ENCODE measurements at regions not wholly inside any gene's neighbourhood (a gene's known extent, or its start where the extent isn't known, plus 50 kb on each side); places are given as distances from the start of the nearest gene placed in this dataset.

- TF ChIP-seq CTCF (IDR thresholded peaks at IDR 0.05; ENCODE audit: insufficient read depth, low read length, poor library complexity, severe bottlenecking): no peak
- no peak for DNase-seq (ENCODE audit: extremely low read depth, insufficient read length)
- no peak overlapping the region for H3K4me3 ChIP-seq (replicated peaks; ENCODE audit: low read depth, low read length)
- no peaks in the 10 kb centered on the region for H3K27me3 ChIP-seq (replicated peaks; ENCODE audit: control insufficient read depth, insufficient read depth, low read length)
- H3K36me3 ChIP-seq (ENCODE audit: control insufficient read depth, insufficient read depth, low read length): no peaks in the 10 kb centered on the region
Measured at GRCh38 chr1:165060285-165060793, 296.2 kb downstream of the LMX1A start.

DNA sequence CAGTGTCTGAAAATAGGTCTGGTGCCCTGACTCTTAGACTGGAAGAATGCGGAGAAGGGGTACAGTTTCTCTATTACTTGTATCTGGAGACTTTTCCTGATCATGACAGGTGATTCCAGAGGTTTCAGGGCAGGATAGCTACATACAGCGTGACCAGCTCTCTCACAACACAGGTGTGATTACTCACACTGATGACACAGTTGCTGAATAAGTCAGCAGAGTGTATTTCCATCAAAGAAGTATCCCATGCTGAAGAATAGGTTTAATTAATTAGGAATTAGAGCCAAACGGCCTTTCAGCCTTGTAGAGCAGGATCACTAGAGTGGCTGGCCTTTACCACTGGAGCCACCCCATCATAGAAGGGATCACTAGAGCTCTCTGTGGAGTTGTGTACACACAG is 298.6 kb downstream of the LMX1A start:
- no peak overlapping the region for H3K4me3 ChIP-seq (replicated peaks; ENCODE audit: low read depth, low read length)
- no peaks in the 10 kb centered on the region for H3K27me3 ChIP-seq (replicated peaks; ENCODE audit: control insufficient read depth, insufficient read depth, low read length)
- no peak for TF ChIP-seq CTCF (IDR thresholded peaks at IDR 0.05; ENCODE audit: insufficient read depth, low read length, poor library complexity, severe bottlenecking)
- H3K36me3 ChIP-seq (ENCODE audit: control insufficient read depth, insufficient read depth, low read length): no peaks in the 10 kb centered on the region
- no peak for DNase-seq (ENCODE audit: extremely low read depth, insufficient read length)

DNA sequence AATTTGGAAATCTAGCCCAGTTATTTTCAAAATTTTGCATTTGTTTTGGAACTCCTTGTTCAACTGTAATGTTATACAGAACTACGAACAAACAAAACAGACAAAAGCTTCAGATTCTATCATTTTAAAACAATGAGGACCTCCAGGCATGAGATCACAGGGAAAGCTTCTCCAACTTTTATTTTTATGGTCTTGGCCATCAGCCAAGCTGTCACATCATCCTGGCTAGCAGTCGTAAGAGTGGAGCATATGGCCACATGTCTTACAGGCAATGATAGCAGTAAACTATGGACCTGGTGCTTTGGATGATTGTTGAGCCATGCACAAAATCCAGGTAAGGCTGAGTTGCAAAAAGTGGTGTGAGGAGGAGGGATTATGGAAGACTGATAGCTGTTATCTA is 299.6 kb downstream of the LMX1A start:
- Histone ChIP-seq H3K27me3 (replicated peaks; ENCODE audit: control insufficient read depth, insufficient read depth, low read length) (no peaks in the 10 kb centered on the region), H3K4me3 (replicated peaks; ENCODE audit: low read depth, low read length) (no peak overlapping the region), H3K36me3 (ENCODE audit: control insufficient read depth, insufficient read depth, low read length) (no peaks in the 10 kb centered on the region)
- no peak for TF ChIP-seq CTCF (IDR thresholded peaks at IDR 0.05; ENCODE audit: insufficient read depth, low read length, poor library complexity, severe bottlenecking)
- DNase-seq (ENCODE audit: extremely low read depth, insufficient read length): no peak

- no peak for DNase-seq (ENCODE audit: extremely low read depth, insufficient read length)
- Histone ChIP-seq H3K4me3 (replicated peaks; ENCODE audit: low read depth, low read length) (no peak overlapping the region), H3K27me3 (replicated peaks; ENCODE audit: control insufficient read depth, insufficient read depth, low read length) (no peaks in the 10 kb centered on the region), H3K36me3 (ENCODE audit: control insufficient read depth, insufficient read depth, low read length) (no peaks in the 10 kb centered on the region)
- TF ChIP-seq CTCF (IDR thresholded peaks at IDR 0.05; ENCODE audit: insufficient read depth, low read length, poor library complexity, severe bottlenecking): no peak
Measured at GRCh38 chr1:165055581-165055980, 300.9 kb downstream of the LMX1A start.

DNA sequence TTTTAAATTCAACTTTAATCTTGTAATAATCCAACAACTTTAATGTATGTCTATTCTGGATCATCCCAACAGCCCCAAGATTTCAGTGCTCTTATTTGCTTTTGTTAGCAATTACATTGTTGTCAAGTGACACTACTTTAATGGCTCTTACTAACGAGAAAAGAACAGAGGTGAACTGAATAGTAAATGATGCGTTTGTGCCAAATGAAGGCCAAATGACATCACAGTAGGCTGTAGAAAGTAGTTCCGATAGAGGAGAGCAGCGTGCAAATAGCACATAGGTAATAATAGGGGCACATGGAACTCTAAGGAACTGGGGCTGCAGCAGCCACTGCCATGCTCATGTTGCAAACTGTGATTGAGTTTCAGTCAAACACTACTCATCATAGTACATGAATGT is 301.9 kb downstream of the LMX1A start:
- DNase-seq (ENCODE audit: extremely low read depth, insufficient read length): no peak
- H3K36me3 ChIP-seq (ENCODE audit: control insufficient read depth, insufficient read depth, low read length): no peaks in the 10 kb centered on the region
- no peak overlapping the region for H3K4me3 ChIP-seq (replicated peaks; ENCODE audit: low read depth, low read length)
- H3K27me3 ChIP-seq (replicated peaks; ENCODE audit: control insufficient read depth, insufficient read depth, low read length): no peaks in the 10 kb centered on the region
- TF ChIP-seq CTCF (IDR thresholded peaks at IDR 0.05; ENCODE audit: insufficient read depth, low read length, poor library complexity, severe bottlenecking): no peak

DNA sequence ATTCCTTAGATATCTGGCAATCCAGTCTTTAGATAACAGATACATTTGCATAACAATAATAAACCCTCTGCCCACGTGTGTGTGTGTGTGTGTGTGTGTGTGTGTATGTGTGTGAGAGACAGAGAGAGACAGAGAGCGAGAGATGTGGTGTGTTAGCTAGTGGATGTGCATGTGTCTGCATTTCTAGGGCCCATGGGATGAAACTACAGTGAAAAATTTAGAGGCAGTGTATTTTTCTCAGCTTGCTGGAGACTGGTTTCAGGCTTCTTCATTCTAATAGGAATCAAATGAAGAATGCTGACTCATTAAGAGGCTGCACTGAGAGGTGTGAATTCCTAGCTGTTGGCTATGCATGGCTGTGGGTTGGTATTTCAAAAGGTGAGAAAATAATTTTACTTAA is 303.2 kb downstream of the LMX1A start:
- no peak for DNase-seq (ENCODE audit: extremely low read depth, insufficient read length)
- TF ChIP-seq CTCF (IDR thresholded peaks at IDR 0.05; ENCODE audit: insufficient read depth, low read length, poor library complexity, severe bottlenecking): no peak
- no peaks in the 10 kb centered on the region for H3K27me3 ChIP-seq (replicated peaks; ENCODE audit: control insufficient read depth, insufficient read depth, low read length)
- H3K4me3 ChIP-seq (replicated peaks; ENCODE audit: low read depth, low read length): no peak overlapping the region
- no peaks in the 10 kb centered on the region for H3K36me3 ChIP-seq (ENCODE audit: control insufficient read depth, insufficient read depth, low read length)

Data from GM06990 (cell line).